GM12874 (cell line): ENCODE measurements at regions not wholly inside any gene's neighbourhood (a gene's known extent, or its start where the extent isn't known, plus 50 kb on each side); places are given as distances from the start of the nearest gene placed in this dataset.

Experiments used
- TF ChIP-seq, protein P1 (sequence below): IDR thresholded peaks from 2 replicates; pipeline ENCODE4 v1.5.1; 2011; ENCODE audit warnings: low read depth, mild to moderate bottlenecking, control low read depth, low read length, moderate library complexity; ENCODE audit not compliant: insufficient read depth

DNA sequence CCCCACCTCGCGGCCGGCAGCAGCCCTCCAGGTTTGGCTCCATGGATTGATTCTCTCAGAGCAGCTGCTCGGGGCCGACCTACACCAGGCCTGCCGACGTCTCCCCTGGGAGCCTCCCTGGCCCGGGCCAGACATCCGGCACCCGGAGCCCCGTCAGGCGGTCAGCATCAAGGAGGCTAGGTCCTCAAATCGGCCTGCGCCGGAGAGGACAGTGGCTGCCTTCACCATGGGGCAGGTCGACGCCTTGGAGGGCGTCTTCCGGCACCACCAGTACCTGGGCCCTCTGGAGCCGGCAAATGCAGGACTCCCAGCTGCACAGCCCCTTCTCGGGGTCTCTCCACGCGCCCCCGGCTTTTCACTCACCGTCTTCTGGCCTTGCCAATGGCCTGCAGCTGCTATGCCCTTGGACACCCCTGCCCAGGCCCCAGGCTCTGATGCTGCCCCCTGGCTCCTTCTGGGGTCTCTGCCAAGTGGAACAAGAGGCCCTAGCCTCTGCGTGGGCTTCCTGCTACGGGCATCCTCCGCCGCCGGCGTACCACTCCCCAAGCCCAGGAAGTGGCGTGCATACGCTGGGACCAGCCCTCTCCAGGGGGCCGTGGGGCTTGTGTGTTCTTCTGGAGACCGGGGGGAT lies 341.8 kb downstream of the MAGEB5 start:
- TF ChIP-seq, protein P1, sequence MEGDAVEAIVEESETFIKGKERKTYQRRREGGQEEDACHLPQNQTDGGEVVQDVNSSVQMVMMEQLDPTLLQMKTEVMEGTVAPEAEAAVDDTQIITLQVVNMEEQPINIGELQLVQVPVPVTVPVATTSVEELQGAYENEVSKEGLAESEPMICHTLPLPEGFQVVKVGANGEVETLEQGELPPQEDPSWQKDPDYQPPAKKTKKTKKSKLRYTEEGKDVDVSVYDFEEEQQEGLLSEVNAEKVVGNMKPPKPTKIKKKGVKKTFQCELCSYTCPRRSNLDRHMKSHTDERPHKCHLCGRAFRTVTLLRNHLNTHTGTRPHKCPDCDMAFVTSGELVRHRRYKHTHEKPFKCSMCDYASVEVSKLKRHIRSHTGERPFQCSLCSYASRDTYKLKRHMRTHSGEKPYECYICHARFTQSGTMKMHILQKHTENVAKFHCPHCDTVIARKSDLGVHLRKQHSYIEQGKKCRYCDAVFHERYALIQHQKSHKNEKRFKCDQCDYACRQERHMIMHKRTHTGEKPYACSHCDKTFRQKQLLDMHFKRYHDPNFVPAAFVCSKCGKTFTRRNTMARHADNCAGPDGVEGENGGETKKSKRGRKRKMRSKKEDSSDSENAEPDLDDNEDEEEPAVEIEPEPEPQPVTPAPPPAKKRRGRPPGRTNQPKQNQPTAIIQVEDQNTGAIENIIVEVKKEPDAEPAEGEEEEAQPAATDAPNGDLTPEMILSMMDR = no peak

DNA sequence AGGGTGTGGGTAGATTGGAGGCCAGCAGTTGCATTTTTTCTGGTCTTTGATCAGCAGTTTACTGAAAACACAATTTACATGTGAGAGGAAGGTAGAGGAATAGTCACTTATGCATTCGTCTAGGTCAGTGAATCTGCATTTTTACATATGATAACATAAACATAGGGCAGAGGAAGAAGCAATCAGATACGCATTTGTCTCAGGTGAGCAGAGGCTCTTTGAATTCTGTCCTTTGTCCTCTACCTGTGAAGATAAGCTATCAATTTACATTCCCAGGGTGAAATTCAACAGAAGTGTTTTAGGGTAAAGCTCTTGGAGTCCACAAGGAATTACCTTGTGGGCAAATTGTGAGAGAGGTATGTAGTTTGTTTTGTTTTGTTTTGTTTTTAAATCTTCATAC lies 306.5 kb downstream of the MAGEB5 start:
- TF ChIP-seq, protein P1 = no peak

DNA sequence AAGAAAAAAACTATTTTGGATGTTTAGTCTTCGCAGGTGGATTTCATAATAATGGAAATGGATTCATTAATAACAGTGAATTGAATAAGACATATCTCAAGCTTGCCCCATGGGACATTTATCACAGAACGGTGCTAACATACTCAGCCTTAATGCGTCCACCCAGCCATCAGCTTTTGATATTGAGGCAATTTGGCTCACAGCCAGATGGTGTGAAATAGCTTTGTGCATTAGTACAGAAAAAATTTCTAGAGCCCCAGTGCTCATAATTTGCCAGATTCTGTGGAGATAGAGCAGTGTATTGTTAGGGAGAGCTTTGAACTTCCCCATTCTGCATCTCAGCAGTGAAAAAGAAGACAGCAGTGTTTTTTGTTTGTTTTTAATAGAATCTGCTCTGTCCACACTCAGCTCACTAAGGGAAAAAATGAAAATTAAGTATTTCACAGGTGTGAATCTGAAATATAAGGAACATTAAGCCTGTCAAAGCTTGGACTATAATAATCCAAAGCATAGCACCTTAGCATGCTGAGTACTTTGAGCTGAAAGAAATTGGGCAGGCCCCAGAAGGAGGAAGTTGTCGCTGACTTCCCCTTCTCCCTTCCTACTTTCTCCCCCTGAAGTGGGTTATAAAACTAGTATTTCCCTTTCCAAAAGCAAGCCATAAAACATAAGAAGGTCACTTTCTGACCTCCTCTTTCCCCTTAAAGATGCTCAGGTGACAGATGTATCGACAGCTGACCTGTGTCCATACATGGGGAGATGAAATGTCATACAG lies 295.8 kb downstream of the MAGEB5 start:
- TF ChIP-seq, protein P1 = no peak

DNA sequence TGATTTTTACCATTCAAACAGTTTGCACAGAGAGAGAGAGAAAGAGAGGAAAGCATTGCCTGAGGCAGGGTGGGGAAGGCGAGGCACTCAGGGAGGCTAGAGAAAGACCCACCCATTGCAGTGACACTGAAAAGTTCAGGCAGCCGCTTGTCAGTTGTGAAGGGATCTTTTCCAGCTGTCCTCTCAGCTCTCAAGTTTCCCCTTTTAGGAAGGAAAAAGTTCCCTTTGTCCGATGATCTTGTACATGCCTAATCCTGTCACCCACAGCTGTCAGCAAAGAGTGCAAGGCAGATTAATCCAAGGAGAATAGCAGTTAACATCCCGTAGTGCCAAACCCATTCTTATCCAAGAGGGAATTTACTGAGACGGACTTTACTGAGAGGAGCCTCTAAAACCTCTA lies 255.0 kb downstream of the MAGEB5 start:
- TF ChIP-seq, protein P1 = no peak

DNA sequence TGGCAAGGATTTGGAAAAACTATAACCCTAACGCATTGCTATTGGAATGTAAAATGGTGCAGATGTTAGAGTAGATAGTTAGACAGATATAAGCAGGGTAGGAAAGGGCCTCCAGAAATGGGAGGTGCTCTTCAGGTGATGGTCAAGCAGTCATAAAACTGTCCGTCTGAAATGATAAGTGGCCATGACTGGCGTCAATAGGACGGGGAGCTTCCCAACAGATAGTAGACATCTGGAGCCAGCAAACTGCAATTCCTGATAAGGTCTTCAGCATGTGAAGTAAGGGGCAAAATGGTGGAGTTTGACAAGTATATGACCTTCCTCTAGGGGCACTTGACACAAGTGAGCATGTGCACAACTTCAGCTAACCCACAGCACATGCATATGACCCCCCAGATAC lies 250.4 kb downstream of the MAGEB5 start:
- TF ChIP-seq, protein P1 = no peak

DNA sequence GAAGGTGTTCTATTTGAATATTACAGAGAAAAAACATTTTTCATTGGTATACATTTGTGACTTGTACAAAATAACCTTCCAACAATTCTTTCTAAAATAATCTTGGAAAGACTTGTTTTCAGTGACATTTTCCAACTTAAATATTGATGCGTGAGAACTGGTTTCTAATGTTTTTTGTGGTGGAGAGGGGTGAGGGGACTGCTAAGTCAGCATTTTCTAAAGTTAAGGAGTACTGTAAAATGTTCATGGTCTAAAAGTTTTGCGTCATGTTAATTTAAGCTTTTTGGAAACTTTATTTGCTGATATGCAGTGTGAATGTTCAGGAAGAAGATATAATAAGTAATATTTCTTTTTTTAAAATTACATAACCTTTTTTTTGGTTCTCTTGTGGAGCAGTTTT lies 229.3 kb downstream of the MAGEB5 start:
- TF ChIP-seq, protein P1 = no peak

DNA sequence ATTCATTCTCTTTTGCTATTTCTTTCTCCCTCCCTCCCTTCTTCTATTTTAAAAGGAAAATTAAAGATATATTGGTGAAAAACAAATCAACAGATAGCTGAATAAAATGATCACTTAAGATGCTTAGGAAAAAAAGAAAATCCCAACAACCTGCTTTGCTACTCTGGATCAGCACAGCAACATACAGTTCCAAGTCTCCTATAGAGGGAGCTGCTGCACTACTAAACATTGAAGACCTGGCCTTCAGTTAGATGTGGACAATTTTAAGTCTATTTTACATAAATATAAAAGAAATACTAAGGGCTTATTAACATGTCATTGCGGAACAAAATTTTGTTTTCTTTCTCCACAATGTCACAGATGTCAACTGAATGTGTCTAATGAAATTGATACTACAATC lies 226.4 kb downstream of the MAGEB5 start:
- TF ChIP-seq, protein P1 = no peak
